ENCODE measurements at regions not wholly inside any gene's neighbourhood (a gene's known extent, or its start where the extent isn't known, plus 50 kb on each side); places are given as distances from the start of the nearest gene placed in this dataset.

- no peak for DNase-seq
- no peak for TF ChIP-seq CTCF (IDR thresholded peaks at IDR 0.05; ENCODE audit: unreplicated experiment)
- intact Hi-C loops (cut with micrococcal nuclease; ENCODE audit: unreplicated experiment): no loop called here
- H3K36me3 Mint-ChIP-seq (ENCODE audit: insufficient read depth, unreplicated experiment): no peaks in the 10 kb centered on the region
- no peak overlapping the region for H3K27ac Mint-ChIP-seq (ENCODE audit: unreplicated experiment)
- no peaks in the 10 kb centered on the region for H3K4me1 Mint-ChIP-seq (ENCODE audit: low read depth, unreplicated experiment)
- no peaks in the 10 kb centered on the region for H3K27me3 Mint-ChIP-seq (ENCODE audit: unreplicated experiment)
- no peak overlapping the region for H3K4me3 Mint-ChIP-seq (ENCODE audit: low read depth, unreplicated experiment)
- H3K9me3 Mint-ChIP-seq (ENCODE audit: low read depth, unreplicated experiment): no peaks in the 10 kb centered on the region
- CTCF ChIA-PET: no interaction called here
- BruUV-seq (replicated peaks): no TSS peak
These were observed 569.4 kb upstream of the RGS18 start for GRCh38 chr1:191588905-191589304.

- H3K27ac Mint-ChIP-seq (ENCODE audit: unreplicated experiment): no peak overlapping the region
- no TSS peak for BruUV-seq (replicated peaks)
- H3K4me3 Mint-ChIP-seq (ENCODE audit: low read depth, unreplicated experiment): no peak overlapping the region
- no peak for DNase-seq
- no peak for TF ChIP-seq CTCF (IDR thresholded peaks at IDR 0.05; ENCODE audit: unreplicated experiment)
- CTCF ChIA-PET: no interaction called here
- H3K36me3 Mint-ChIP-seq (ENCODE audit: insufficient read depth, unreplicated experiment): no peaks in the 10 kb centered on the region
- intact Hi-C loops (cut with micrococcal nuclease; ENCODE audit: unreplicated experiment): no loop called here
- H3K4me1 Mint-ChIP-seq (ENCODE audit: low read depth, unreplicated experiment): no peaks in the 10 kb centered on the region
- H3K27me3 Mint-ChIP-seq (ENCODE audit: unreplicated experiment): no peaks in the 10 kb centered on the region
- H3K9me3 Mint-ChIP-seq (ENCODE audit: low read depth, unreplicated experiment): no peaks in the 10 kb centered on the region
These were observed 568.7 kb upstream of the RGS18 start for GRCh38 chr1:191589536-191589935.

- no TSS peak for BruUV-seq (replicated peaks)
- Mint-ChIP-seq H3K27me3 (ENCODE audit: unreplicated experiment) (no peaks in the 10 kb centered on the region), H3K9me3 (ENCODE audit: low read depth, unreplicated experiment) (no peaks in the 10 kb centered on the region), H3K4me1 (ENCODE audit: low read depth, unreplicated experiment) (no peaks in the 10 kb centered on the region), H3K27ac (ENCODE audit: unreplicated experiment) (no peak overlapping the region), H3K4me3 (ENCODE audit: low read depth, unreplicated experiment) (no peak overlapping the region), H3K36me3 (ENCODE audit: insufficient read depth, unreplicated experiment) (no peaks in the 10 kb centered on the region)
- intact Hi-C loops (cut with micrococcal nuclease; ENCODE audit: unreplicated experiment): no loop called here
- CTCF ChIA-PET: no interaction called here
- no peak for DNase-seq
- TF ChIP-seq CTCF (IDR thresholded peaks at IDR 0.05; ENCODE audit: unreplicated experiment): no peak
These were observed 567.7 kb upstream of the RGS18 start for GRCh38 chr1:191590578-191590977.

GRCh38 chr1:191592039-191592438 is 566.2 kb upstream of the RGS18 start:
- no peak for TF ChIP-seq CTCF (IDR thresholded peaks at IDR 0.05; ENCODE audit: unreplicated experiment)
- BruUV-seq (replicated peaks): no TSS peak
- H3K9me3 Mint-ChIP-seq (ENCODE audit: low read depth, unreplicated experiment): no peaks in the 10 kb centered on the region

GRCh38 chr1:191592907-191593306 is 565.4 kb upstream of the RGS18 start:
- CTCF ChIA-PET: no interaction called here
- DNase-seq: no peak
- H3K27ac Mint-ChIP-seq (ENCODE audit: unreplicated experiment): no peak overlapping the region
- intact Hi-C loops (cut with micrococcal nuclease; ENCODE audit: unreplicated experiment): no loop called here
- H3K36me3 Mint-ChIP-seq (ENCODE audit: insufficient read depth, unreplicated experiment): no peaks in the 10 kb centered on the region
- TF ChIP-seq CTCF (IDR thresholded peaks at IDR 0.05; ENCODE audit: unreplicated experiment): no peak
- no peaks in the 10 kb centered on the region for H3K4me1 Mint-ChIP-seq (ENCODE audit: low read depth, unreplicated experiment)
- no peak overlapping the region for H3K4me3 Mint-ChIP-seq (ENCODE audit: low read depth, unreplicated experiment)
- no peaks in the 10 kb centered on the region for H3K9me3 Mint-ChIP-seq (ENCODE audit: low read depth, unreplicated experiment)
- BruUV-seq (replicated peaks): no TSS peak
- no peaks in the 10 kb centered on the region for H3K27me3 Mint-ChIP-seq (ENCODE audit: unreplicated experiment)

More at GRCh38 chr1:191592039-191592438, 566.2 kb upstream of the RGS18 start:
- CTCF ChIA-PET: interaction anchor here (1.0 kb wide), 1 partner anchor 9 kb away, joined by 3 read pairs; no protein-coding TSS in a partner anchor
- H3K36me3 Mint-ChIP-seq (ENCODE audit: insufficient read depth, unreplicated experiment): no peaks in the 10 kb centered on the region
- H3K27ac Mint-ChIP-seq (ENCODE audit: unreplicated experiment): no peak overlapping the region
- no peak overlapping the region for H3K4me3 Mint-ChIP-seq (ENCODE audit: low read depth, unreplicated experiment)
- intact Hi-C loops (cut with micrococcal nuclease; ENCODE audit: unreplicated experiment): no loop called here
- no peak for DNase-seq
- no peaks in the 10 kb centered on the region for H3K4me1 Mint-ChIP-seq (ENCODE audit: low read depth, unreplicated experiment)
- H3K27me3 Mint-ChIP-seq (ENCODE audit: unreplicated experiment): no peaks in the 10 kb centered on the region

Data from Calu3 (cell line).